SIG-M5 treated with dmso at 0.1 percent for 504 hours (cell line): ENCODE measurements at regions not wholly inside any gene's neighbourhood (a gene's known extent, or its start where the extent isn't known, plus 50 kb on each side); places are given as distances from the start of the nearest gene placed in this dataset.

Experiments
- DNase-seq: peaks from one replicate; lab custom pipeline; 2025; ENCODE audit not compliant: unreplicated experiment; lab: John Stamatoyannopoulos, UW

GRCh38 chr3:22568285-22568684 lies 634.8 kb upstream of the UBE2E2 start:
- DNase-seq = no peak

- DNase-seq = no peak
These were observed 633.6 kb upstream of the UBE2E2 start for GRCh38 chr3:22569570-22569969.

DNA sequence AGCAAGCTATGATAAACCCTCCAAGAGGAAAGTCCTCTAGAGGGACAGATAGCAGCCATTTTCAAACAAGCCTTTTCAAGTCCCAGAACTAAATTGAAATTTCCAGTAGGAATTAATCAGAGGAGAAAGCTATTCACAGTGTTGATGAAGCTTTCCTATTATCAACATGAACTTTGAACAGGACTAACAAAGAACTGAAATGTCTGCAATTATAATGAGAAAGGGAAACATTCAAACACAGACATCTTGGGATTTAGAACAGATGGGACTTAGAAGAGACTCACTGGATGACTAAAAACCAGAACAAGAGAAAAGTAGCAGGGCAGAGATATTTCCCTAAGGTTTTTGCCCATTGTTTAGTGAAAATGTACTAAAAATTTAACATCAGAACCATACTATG lies 622.1 kb upstream of the UBE2E2 start:
- DNase-seq = no peak

DNA sequence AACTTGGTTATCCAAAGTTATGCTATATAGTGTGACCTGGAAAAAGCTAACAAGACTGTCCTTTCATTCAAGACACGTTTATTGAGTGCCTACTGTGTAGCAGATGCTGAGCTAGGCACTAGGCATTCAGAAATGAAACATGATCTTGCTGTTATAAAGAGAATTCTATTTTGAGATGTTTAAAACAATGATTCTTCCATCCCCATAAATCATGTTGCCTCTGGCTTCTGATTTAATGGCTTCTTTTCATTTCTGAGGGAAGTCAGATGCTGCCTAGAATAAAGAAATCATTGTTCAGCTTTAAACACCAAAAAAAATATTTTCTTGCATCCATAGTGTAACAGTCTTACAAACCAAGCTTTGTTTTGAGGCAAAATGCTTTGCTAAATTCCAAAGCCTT lies 620.9 kb upstream of the UBE2E2 start:
- DNase-seq = no peak

- DNase-seq = no peak
These were observed 617.6 kb upstream of the UBE2E2 start for GRCh38 chr3:22585504-22585903.

- DNase-seq = no peak
These were observed 617.2 kb upstream of the UBE2E2 start for GRCh38 chr3:22585911-22586310.

GRCh38 chr3:22587446-22587845 lies 615.7 kb upstream of the UBE2E2 start:
- no peak for DNase-seq

DNA sequence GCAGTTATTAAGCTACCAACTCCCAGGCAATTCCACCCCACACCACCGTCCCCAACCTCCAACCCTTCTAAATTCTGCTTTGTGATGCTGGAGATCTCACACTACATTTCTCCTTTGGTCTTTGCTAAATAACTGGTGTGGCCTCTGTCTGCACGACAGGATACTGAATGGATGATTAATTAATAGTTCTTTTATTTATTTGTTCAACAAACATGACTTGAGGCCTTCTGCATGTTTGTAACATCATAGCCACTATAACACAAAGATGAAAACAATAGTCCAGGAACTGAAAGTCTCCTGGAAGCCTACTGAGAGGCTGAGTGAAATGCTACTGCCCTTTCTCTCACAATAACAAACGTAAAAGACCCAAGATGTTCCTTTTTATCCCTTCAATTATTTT lies 609.5 kb upstream of the UBE2E2 start:
- DNase-seq = no peak

DNA sequence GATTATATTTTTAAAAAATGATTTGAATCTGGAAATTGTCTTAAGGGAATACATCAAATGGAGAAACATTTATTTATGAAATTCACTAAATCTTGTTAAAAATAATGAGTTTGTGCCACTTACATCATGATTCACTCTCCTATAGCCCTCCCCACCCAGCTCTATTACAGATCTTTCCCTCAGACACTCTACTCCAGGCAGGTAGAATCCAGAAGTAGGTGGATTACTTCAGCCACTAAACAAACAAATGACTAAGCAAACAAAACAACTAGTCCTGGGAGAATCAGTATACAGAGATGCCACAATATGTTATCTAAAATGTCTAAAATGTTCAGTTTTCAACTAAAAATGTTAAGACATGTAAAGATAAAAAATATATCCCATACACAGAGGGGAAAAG lies 608.1 kb upstream of the UBE2E2 start:
- DNase-seq = no peak

- DNase-seq = no peak
These were observed 596.7 kb upstream of the UBE2E2 start for GRCh38 chr3:22606461-22606860.

GRCh38 chr3:22606938-22607337 lies 596.2 kb upstream of the UBE2E2 start:
- DNase-seq = no peak

DNA sequence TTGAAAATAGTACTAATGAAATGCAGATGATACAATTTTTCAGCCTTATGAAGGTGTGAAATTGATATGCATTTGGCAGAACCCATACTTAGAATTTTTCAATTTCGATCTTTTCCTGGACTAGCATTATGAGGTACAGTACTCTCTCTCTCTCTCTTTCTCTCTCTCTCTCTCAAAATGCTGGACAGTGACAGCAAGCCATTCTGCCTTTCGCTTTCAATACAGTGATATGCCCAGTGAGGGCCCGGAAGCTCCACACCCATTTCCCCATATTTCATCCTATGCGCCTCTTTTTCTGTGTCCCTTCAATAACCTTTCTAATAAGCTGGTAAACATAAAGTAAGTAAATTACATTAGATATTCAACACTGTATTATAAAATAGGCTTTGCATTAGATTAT lies 595.0 kb upstream of the UBE2E2 start:
- no peak for DNase-seq

- no peak for DNase-seq
These were observed 594.4 kb upstream of the UBE2E2 start for GRCh38 chr3:22608721-22609120.

DNA sequence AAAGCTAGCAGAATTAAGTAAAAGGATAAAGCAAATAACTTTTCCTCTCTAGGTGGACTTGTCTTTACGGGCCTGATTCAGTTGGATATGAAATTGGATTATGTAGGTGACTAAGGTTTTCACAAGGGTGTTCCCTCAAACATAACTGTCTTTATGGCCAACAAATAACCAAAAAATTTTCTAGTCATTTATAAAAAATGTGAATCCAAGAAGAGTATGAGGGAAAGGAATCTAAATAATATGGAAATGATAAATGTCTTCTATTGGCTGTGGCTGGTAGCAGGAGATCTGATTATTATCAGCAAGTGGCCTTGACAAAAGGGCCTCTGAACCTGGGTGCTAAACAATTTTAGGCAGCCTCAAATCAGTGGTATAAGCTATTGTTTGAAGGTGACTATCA lies 594.0 kb upstream of the UBE2E2 start:
- DNase-seq = no peak

DNA sequence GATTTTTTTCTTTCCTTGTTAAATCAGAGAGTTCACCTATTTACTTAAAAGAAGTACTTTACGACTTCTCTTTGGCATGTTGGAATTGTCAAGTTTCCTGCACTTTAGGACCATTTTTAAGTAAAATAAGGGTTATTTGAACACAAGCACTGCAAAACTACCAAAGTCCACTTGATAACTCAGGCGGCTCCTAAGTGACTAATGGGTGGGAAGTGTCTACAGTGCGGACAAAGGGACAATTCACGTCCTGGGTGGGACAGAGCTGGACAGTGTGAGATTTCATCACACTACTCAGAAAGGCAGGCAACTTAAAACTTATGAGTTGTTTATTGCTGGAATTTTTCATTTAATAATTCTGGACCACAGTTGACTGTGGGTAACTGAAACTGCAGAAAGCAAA lies 590.2 kb upstream of the UBE2E2 start:
- no peak for DNase-seq

DNA sequence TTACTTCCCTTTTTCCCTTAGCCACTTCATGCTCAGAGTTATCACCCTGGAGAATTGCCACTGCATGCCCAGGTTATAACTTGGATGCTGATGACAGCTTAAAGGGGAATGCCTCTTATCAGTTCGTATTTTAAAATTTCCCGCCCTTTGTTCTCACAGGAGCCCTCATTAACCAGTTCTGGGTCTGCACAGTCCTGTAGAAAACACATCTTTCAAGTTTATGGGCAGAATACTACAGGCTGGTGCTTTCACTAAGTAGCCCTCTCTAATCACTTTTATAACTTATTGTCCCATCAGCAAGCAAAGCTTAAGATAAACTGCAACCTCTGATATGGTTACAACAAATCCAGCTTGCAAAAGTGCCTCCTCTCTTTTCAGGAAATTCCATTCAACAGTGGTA lies 587.3 kb upstream of the UBE2E2 start:
- no peak for DNase-seq

- DNase-seq = no peak
These were observed 585.8 kb upstream of the UBE2E2 start for GRCh38 chr3:22617372-22617771.

- no peak for DNase-seq
These were observed 582.6 kb upstream of the UBE2E2 start for GRCh38 chr3:22620498-22620897.

DNA sequence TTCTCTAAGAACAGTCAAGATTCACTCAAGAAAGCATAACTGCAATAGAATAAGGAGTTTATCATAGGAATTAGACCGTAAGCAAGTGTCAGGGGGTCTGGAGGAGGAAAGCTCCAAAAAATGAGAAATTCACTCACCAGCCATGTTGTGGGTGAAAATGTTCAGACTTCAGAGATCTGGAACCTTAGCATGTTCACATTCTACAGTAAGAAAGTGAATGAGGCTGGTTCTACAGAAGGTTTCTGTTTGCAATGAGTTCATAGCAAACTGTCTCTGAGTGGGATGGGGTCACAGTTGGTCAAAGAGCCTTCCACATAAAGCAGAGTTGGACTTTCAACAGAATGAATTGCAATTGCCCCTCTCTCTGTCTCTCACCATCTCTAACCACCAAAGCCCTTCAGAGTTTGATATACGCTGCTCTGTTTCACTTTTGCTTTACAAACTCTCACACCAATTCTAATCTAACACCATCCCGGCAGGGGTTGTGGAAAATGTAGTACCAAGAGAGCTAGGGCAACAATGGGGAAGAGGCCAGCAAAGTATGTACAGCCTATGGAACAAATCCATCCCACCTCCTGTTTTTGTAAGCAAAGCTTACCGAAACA lies 581.8 kb upstream of the UBE2E2 start:
- DNase-seq = no peak

DNA sequence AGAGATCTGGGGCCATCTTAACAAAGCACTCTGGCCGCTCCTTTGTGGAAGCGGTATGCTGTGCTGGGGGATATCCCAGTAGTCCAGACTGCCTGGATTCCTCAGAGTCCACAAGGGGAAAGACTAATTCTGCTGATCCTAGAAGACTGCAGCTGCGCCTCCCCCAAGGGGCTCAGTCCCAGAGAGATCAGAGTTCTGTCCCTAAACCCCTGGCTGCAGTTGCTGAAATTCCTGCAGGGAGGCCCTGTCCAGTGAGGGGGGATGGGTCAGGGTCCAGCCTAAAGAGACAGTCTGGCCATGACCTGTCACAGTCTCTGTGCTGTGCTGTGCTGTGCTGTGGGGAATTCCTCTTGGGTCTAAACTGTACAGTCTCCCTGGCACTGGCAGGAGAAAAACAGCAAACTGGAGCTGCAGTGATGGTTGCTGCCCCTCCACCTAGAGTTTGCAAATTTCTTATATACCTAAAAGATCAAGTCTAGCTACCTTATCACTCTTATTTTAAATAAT lies 575.1 kb upstream of the UBE2E2 start:
- no peak for DNase-seq

GRCh38 chr3:22632536-22632935 lies 570.6 kb upstream of the UBE2E2 start:
- no peak for DNase-seq

- DNase-seq = no peak
These were observed 568.7 kb upstream of the UBE2E2 start for GRCh38 chr3:22634433-22634832.

GRCh38 chr3:22659651-22660475 lies 543.3 kb upstream of the UBE2E2 start:
- no peak for DNase-seq
